MCF 10A (cell line): ENCODE measurements at regions not wholly inside any gene's neighbourhood (a gene's known extent, or its start where the extent isn't known, plus 50 kb on each side); places are given as distances from the start of the nearest gene placed in this dataset.

Experiments
- BruUV-seq: library from RNA; stranded (reverse); fragments of 400-500 nt; replicated peaks from 2 replicates; lab custom pipeline; 2021; lab: Mats Ljungman, UMichigan
- CTCF ChIA-PET: fragments of 300-600 bp; sonication (Branson Sonifier 250); formaldehyde crosslinking; extraction: SDS; loops from one replicate; lab custom pipeline; 2021; ENCODE audit warnings: antibody characterized with exemption, inconsistent platforms; lab: Yijun Ruan, JAX
- POLR2A ChIA-PET: fragments of 300-600, 350-650 bp; sonication (Branson Sonifier 250); formaldehyde crosslinking; extraction: SDS; loops from one replicate; lab custom pipeline; 2020; ENCODE audit warnings: antibody characterized with exemption, inconsistent platforms; lab: Yijun Ruan, JAX
- DNase-seq: peaks from one replicate; pipeline ENCODE4 v3.0.0-alpha.2; 2018; ENCODE audit not compliant: unreplicated experiment
- H3K27ac Mint-ChIP-seq: one replicate; pipeline ENCODE4 v1.8.0; 2022; ENCODE audit warnings: mild to moderate bottlenecking, low read depth, mixed read lengths; ENCODE audit not compliant: unreplicated experiment
- H3K27me3 Mint-ChIP-seq: one replicate; pipeline ENCODE4 v1.8.0; 2022; ENCODE audit warnings: mixed read lengths; ENCODE audit not compliant: insufficient read depth, unreplicated experiment
- H3K36me3 Mint-ChIP-seq: one replicate; pipeline ENCODE4 v1.8.0; 2022; ENCODE audit warnings: mild to moderate bottlenecking, moderate library complexity, mixed read lengths; ENCODE audit not compliant: insufficient read depth, unreplicated experiment
- H3K4me1 Mint-ChIP-seq: one replicate; pipeline ENCODE4 v1.8.0; 2022; ENCODE audit warnings: mixed read lengths; ENCODE audit not compliant: insufficient read depth, unreplicated experiment
- H3K4me3 Mint-ChIP-seq: one replicate; pipeline ENCODE4 v1.8.0; 2022; ENCODE audit warnings: mild to moderate bottlenecking, moderate library complexity, mixed read lengths; ENCODE audit not compliant: unreplicated experiment
- H3K9me3 Mint-ChIP-seq: one replicate; pipeline ENCODE4 v1.8.0; 2022; ENCODE audit warnings: mixed read lengths; ENCODE audit not compliant: unreplicated experiment
- CTCF ChIP-seq: fragments of 200-600 bp; IDR thresholded peaks from one replicate; pipeline ENCODE4 v1.8.0; 2022; ENCODE audit warnings: antibody characterized with exemption, mild to moderate bottlenecking; ENCODE audit not compliant: unreplicated experiment
- intact Hi-C: fragments of 100-400 bp; cut with micrococcal nuclease; formaldehyde crosslinking; loops from 2 replicates; pipeline ENCODE4 v1.14.1; 2022

DNA sequence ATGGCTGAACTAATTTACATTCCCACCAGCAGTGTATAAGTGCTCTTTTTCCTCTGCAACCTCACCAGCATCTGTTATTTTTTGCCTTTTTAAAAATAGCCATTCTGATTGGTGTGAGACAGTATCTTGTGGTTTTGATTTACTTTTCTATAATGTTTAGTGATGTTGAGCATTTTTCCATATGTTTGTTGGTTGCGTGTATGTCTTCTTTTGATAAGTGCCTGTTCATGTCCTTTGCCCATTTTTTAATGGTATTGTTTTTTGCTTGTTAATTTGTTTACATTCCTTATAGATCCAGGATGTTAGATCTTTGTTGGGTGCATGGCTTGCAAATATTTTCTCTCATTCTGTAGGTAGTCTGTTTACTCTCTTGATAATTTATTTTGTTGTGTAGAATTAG, 169.9 kb downstream of the PRL start:
- no peak overlapping the region for H3K27ac Mint-ChIP-seq
- peaks cover 15% of the 10 kb centered on the region for H3K9me3 Mint-ChIP-seq
- DNase-seq = no peak
- intact Hi-C loops = no loop called here
- TF ChIP-seq CTCF = no peak
- H3K4me1 Mint-ChIP-seq = no peaks in the 10 kb centered on the region
- no peak overlapping the region for H3K4me3 Mint-ChIP-seq
- POLR2A ChIA-PET = no interaction called here
- CTCF ChIA-PET = no interaction called here
- BruUV-seq = no TSS peak
- H3K36me3 Mint-ChIP-seq = no peaks in the 10 kb centered on the region
- no peaks in the 10 kb centered on the region for H3K27me3 Mint-ChIP-seq

- Mint-ChIP-seq H3K27ac (no peak overlapping the region), H3K4me3 (no peak overlapping the region), H3K9me3 (peaks cover 17% of the 10 kb centered on the region), H3K36me3 (no peaks in the 10 kb centered on the region), H3K27me3 (no peaks in the 10 kb centered on the region), H3K4me1 (no peaks in the 10 kb centered on the region)
- intact Hi-C loops = no loop called here
- POLR2A ChIA-PET = no interaction called here
- DNase-seq = no peak
- no peak for TF ChIP-seq CTCF
- CTCF ChIA-PET = no interaction called here
- no TSS peak for BruUV-seq
These were observed 167.1 kb downstream of the PRL start for GRCh38 chr6:22129751-22130150.

GRCh38 chr6:22132656-22133055, 164.2 kb downstream of the PRL start:
- TF ChIP-seq CTCF = no peak
- no peaks in the 10 kb centered on the region for H3K4me1 Mint-ChIP-seq
- no peak overlapping the region for H3K27ac Mint-ChIP-seq
- H3K9me3 Mint-ChIP-seq = peaks cover 14% of the 10 kb centered on the region
- intact Hi-C loops = no loop called here
- ChIA-PET CTCF (no interaction called here), POLR2A (interaction anchor here (1.3 kb wide), 1 partner anchor 16 kb away, joined by 3 read pairs; no protein-coding TSS in a partner anchor)
- DNase-seq = no peak
- H3K36me3 Mint-ChIP-seq = no peaks in the 10 kb centered on the region
- no peaks in the 10 kb centered on the region for H3K27me3 Mint-ChIP-seq
- no TSS peak for BruUV-seq
- H3K4me3 Mint-ChIP-seq = no peak overlapping the region

DNA sequence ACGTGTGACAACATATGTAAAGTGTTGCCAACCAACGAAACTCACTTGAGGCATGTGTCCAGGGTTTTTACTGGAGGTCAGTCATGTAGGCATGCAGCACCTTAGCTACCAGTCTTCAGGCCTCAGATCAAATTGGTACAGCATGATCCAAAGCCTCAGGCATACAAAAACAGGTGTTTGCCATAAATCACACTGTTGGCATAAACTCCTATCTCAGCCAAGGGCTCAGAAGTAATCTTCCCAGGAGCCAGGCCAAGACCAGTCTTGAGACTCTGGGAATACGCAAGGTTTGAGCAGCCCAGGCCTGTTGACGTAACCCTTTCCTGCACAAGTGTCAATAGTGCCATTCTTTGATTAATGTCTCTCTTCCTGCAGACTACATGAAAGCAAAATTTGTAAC, 163.5 kb downstream of the PRL start:
- intact Hi-C loops = no loop called here
- Mint-ChIP-seq H3K27ac (no peak overlapping the region), H3K36me3 (no peaks in the 10 kb centered on the region), H3K4me3 (no peak overlapping the region), H3K9me3 (peaks cover 14% of the 10 kb centered on the region), H3K27me3 (no peaks in the 10 kb centered on the region), H3K4me1 (no peaks in the 10 kb centered on the region)
- POLR2A ChIA-PET = interaction anchor here (0.5 kb wide), 1 partner anchor 287 kb away, joined by 3 read pairs; no protein-coding TSS in a partner anchor
- peak; percentile 13 for DNase-seq
- CTCF ChIA-PET = no interaction called here
- no peak for TF ChIP-seq CTCF
- no TSS peak for BruUV-seq
